ENCODE measurements at regions not wholly inside any gene's neighbourhood (a gene's known extent, or its start where the extent isn't known, plus 50 kb on each side); places are given as distances from the start of the nearest gene placed in this dataset.

- TF ChIP-seq CEBPB (IDR thresholded peaks at IDR 0.05) (no peak), RAD21 (IDR thresholded peaks at IDR 0.05; ENCODE audit: low read depth) (no peak), TAF1 (IDR thresholded peaks at IDR 0.05; ENCODE audit: low read depth) (no peak), FOXM1 (IDR thresholded peaks at IDR 0.05; ENCODE audit: borderline replicate concordance, low read depth) (no peak), MAX (IDR thresholded peaks at IDR 0.05) (no peak), YY1 (IDR thresholded peaks at IDR 0.05; ENCODE audit: low read depth) (no peak), EP300 (IDR thresholded peaks at IDR 0.05; ENCODE audit: borderline replicate concordance) (no peak), CREB1 (IDR thresholded peaks at IDR 0.05; ENCODE audit: low read depth) (no peak)
- TF ChIP-seq, protein P1, sequence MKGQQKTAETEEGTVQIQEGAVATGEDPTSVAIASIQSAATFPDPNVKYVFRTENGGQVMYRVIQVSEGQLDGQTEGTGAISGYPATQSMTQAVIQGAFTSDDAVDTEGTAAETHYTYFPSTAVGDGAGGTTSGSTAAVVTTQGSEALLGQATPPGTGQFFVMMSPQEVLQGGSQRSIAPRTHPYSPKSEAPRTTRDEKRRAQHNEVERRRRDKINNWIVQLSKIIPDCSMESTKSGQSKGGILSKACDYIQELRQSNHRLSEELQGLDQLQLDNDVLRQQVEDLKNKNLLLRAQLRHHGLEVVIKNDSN (IDR thresholded peaks at IDR 0.05) = peak; percentile 78
Observed at GRCh38 chr7:18421297-18422002, 74.1 kb upstream of the HDAC9 start.

Measured in Ishikawa (cell line).